ENCODE measurements at regions not wholly inside any gene's neighbourhood (a gene's known extent, or its start where the extent isn't known, plus 50 kb on each side); places are given as distances from the start of the nearest gene placed in this dataset.

DNA sequence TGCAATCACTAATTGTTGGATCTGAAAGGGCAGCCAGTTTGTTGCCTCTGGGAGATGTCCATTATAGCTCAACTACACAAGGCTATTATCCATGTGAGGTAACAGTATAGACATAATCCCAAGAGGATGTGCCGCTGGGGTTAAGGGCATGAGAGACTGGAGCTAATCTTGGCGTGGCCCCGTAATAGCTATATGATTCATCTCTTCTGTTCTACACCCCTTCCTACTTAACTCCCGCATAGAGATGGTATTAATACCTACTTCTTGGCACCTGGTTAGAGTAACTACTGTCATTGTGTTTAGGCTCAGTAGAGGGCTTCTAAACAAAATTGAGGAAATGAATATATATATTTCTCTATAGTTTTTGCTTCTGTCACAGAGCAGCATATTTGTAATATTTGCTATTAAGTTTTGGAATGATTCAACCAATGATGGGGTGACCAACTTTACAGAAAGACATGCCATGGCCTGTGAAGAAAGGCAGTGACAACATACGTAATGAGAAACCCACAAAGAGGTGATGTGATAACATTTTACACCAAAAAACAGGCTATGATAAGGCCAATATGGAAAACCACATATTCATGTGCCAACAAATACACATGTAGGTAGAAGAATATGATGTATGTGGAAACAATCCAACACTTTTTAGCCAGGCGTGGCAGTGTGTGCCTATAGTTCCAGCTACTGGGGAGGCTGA is 76.8 kb upstream of the DPH6 start:
- TF ChIP-seq, protein P1, sequence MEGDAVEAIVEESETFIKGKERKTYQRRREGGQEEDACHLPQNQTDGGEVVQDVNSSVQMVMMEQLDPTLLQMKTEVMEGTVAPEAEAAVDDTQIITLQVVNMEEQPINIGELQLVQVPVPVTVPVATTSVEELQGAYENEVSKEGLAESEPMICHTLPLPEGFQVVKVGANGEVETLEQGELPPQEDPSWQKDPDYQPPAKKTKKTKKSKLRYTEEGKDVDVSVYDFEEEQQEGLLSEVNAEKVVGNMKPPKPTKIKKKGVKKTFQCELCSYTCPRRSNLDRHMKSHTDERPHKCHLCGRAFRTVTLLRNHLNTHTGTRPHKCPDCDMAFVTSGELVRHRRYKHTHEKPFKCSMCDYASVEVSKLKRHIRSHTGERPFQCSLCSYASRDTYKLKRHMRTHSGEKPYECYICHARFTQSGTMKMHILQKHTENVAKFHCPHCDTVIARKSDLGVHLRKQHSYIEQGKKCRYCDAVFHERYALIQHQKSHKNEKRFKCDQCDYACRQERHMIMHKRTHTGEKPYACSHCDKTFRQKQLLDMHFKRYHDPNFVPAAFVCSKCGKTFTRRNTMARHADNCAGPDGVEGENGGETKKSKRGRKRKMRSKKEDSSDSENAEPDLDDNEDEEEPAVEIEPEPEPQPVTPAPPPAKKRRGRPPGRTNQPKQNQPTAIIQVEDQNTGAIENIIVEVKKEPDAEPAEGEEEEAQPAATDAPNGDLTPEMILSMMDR (IDR thresholded peaks at IDR 0.05; ENCODE audit: unreplicated experiment): no peak
- Mint-ChIP-seq H3K27ac (ENCODE audit: unreplicated experiment) (no peak overlapping the region), H3K36me3 (ENCODE audit: insufficient read depth, unreplicated experiment) (no peaks in the 10 kb centered on the region), H3K4me3 (ENCODE audit: low read depth, unreplicated experiment) (no peak overlapping the region), H3K4me1 (ENCODE audit: low read depth, unreplicated experiment) (no peaks in the 10 kb centered on the region), H3K9me3 (ENCODE audit: low read depth, unreplicated experiment) (no peaks in the 10 kb centered on the region), H3K27me3 (ENCODE audit: unreplicated experiment) (no peaks in the 10 kb centered on the region)
- intact Hi-C loops (cut with micrococcal nuclease; ENCODE audit: unreplicated experiment): no loop called here
- BruUV-seq (replicated peaks): no TSS peak
- no peak for DNase-seq
- CTCF ChIA-PET: no interaction called here

- no peak for DNase-seq
- CTCF ChIA-PET: no interaction called here
- intact Hi-C loops (cut with micrococcal nuclease; ENCODE audit: unreplicated experiment): no loop called here
- BruUV-seq (replicated peaks): no TSS peak
- no peak overlapping the region for H3K4me3 Mint-ChIP-seq (ENCODE audit: low read depth, unreplicated experiment)
- peaks cover 1% of the 10 kb centered on the region for H3K4me1 Mint-ChIP-seq (ENCODE audit: low read depth, unreplicated experiment)
- H3K9me3 Mint-ChIP-seq (ENCODE audit: low read depth, unreplicated experiment): no peaks in the 10 kb centered on the region
- TF ChIP-seq, protein P1 (IDR thresholded peaks at IDR 0.05; ENCODE audit: unreplicated experiment): no peak
- H3K36me3 Mint-ChIP-seq (ENCODE audit: insufficient read depth, unreplicated experiment): no peaks in the 10 kb centered on the region
- no peaks in the 10 kb centered on the region for H3K27me3 Mint-ChIP-seq (ENCODE audit: unreplicated experiment)
- H3K27ac Mint-ChIP-seq (ENCODE audit: unreplicated experiment): no peak overlapping the region
These were observed 78.9 kb upstream of the DPH6 start for GRCh38 chr15:35624881-35625280.

GRCh38 chr15:35626571-35627318 is 80.8 kb upstream of the DPH6 start:
- Mint-ChIP-seq H3K27ac (ENCODE audit: unreplicated experiment) (no peak overlapping the region), H3K36me3 (ENCODE audit: insufficient read depth, unreplicated experiment) (no peaks in the 10 kb centered on the region), H3K9me3 (ENCODE audit: low read depth, unreplicated experiment) (no peaks in the 10 kb centered on the region), H3K27me3 (ENCODE audit: unreplicated experiment) (no peaks in the 10 kb centered on the region), H3K4me1 (ENCODE audit: low read depth, unreplicated experiment) (peaks cover 10% of the 10 kb centered on the region), H3K4me3 (ENCODE audit: low read depth, unreplicated experiment) (no peak overlapping the region)
- DNase-seq: no peak
- BruUV-seq (replicated peaks): no TSS peak
- CTCF ChIA-PET: no interaction called here
- intact Hi-C loops (cut with micrococcal nuclease; ENCODE audit: unreplicated experiment): no loop called here
- TF ChIP-seq, protein P1 (IDR thresholded peaks at IDR 0.05; ENCODE audit: unreplicated experiment): no peak

GRCh38 chr15:35627696-35628095 is 81.7 kb upstream of the DPH6 start:
- no peaks in the 10 kb centered on the region for H3K36me3 Mint-ChIP-seq (ENCODE audit: insufficient read depth, unreplicated experiment)
- no peak overlapping the region for H3K4me3 Mint-ChIP-seq (ENCODE audit: low read depth, unreplicated experiment)
- BruUV-seq (replicated peaks): no TSS peak

More at GRCh38 chr15:35627696-35628095, 81.7 kb upstream of the DPH6 start:
- no peaks in the 10 kb centered on the region for H3K27me3 Mint-ChIP-seq (ENCODE audit: unreplicated experiment)
- CTCF ChIA-PET: no interaction called here
- no peaks in the 10 kb centered on the region for H3K9me3 Mint-ChIP-seq (ENCODE audit: low read depth, unreplicated experiment)
- intact Hi-C loops (cut with micrococcal nuclease; ENCODE audit: unreplicated experiment): no loop called here
- TF ChIP-seq, protein P1 (IDR thresholded peaks at IDR 0.05; ENCODE audit: unreplicated experiment): no peak
- DNase-seq: no peak
- H3K4me1 Mint-ChIP-seq (ENCODE audit: low read depth, unreplicated experiment): peaks cover 10% of the 10 kb centered on the region
- H3K27ac Mint-ChIP-seq (ENCODE audit: unreplicated experiment): no peak overlapping the region

Measured in Calu3 (cell line).